Gastrocnemius medialis (tissue), 4 donors: ENCODE measurements at regions not wholly inside any gene's neighbourhood (a gene's known extent, or its start where the extent isn't known, plus 50 kb on each side); places are given as distances from the start of the nearest gene placed in this dataset.

Source experiments
- CTCF ChIP-seq, 5 experiments: fragments of 450-650 bp in 3 of 5; fragments of 200-600 bp in 2 of 5; sonication (generic) in 2 of 5; IDR thresholded peaks in 4 of 5; conservative IDR thresholded peaks in 1 of 5; 1 replicate in 4 of 5; 2 replicates in 1 of 5; pipeline ENCODE4 v1.5.1; 2016 to 2019; ENCODE audit warnings: antibody characterized with exemption in 5 of 5, mild to moderate bottlenecking in 3 of 5, moderate library complexity in 3 of 5
- POLR2A ChIP-seq, 2 donors: fragments of 450-650 bp; IDR thresholded peaks; one replicate each; pipeline ENCODE4 v1.6.1; 2017; ENCODE audit warnings: antibody characterized with exemption in 2 of 2, mild to moderate bottlenecking in 2 of 2, moderate library complexity in 2 of 2

GRCh38 chr13:53182724-53183123 lies 154.1 kb downstream of the OLFM4 start:
- no peak for TF ChIP-seq CTCF (IDR thresholded peaks at IDR 0.05 in 4 of 5, conservative IDR thresholded peaks at IDR 0.05 in 1 of 5)
- no peak for TF ChIP-seq POLR2A (IDR thresholded peaks at IDR 0.05)
